Epithelial cell of proximal tubule (primary cell): ENCODE measurements at regions not wholly inside any gene's neighbourhood (a gene's known extent, or its start where the extent isn't known, plus 50 kb on each side); places are given as distances from the start of the nearest gene placed in this dataset.
"Not testable (repeated sequence)": the region's sequence is repeated elsewhere in the genome, so short reads cannot be mapped to it uniquely, and the experiment has no call there.

Experiments used
- DNase-seq: peaks from one replicate; pipeline ENCODE4 v3.0.0-alpha.2; 2011; ENCODE audit warnings: low read depth
- H3K4me3 ChIP-seq: 2 replicates; pipeline ENCODE4 v1.5.1; 2011; ENCODE audit warnings: low read depth, mild to moderate bottlenecking, low read length
- CTCF ChIP-seq: conservative IDR thresholded peaks from 2 replicates; pipeline ENCODE4 v1.5.1; 2012; ENCODE audit warnings: low read depth, mild to moderate bottlenecking, low read length

GRCh38 chr3:3296979-3297381 is 117.5 kb upstream of the CRBN start:
- TF ChIP-seq CTCF: no peak
- no peak overlapping the region for H3K4me3 ChIP-seq
- no peak for DNase-seq

DNA sequence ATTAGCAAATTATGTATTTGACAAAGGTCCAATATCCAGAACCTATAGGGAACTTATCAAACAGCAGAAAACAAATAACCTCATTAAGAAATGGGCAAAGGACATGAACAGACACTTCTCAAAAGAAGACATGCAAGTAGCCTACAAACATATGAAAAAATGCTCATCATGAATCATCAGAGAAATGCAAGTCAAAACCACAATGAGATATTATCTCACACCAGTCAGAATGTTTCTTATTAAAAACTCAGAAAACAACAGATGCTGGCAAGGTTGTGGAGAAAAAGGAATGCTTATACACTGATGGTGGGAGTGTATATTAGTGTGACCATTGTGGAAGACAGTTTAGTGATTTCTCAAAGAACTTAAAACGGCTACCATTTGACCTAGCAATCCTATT is 116.1 kb upstream of the CRBN start:
- TF ChIP-seq CTCF: no peak
- no peak overlapping the region for H3K4me3 ChIP-seq
- no peak for DNase-seq

DNA sequence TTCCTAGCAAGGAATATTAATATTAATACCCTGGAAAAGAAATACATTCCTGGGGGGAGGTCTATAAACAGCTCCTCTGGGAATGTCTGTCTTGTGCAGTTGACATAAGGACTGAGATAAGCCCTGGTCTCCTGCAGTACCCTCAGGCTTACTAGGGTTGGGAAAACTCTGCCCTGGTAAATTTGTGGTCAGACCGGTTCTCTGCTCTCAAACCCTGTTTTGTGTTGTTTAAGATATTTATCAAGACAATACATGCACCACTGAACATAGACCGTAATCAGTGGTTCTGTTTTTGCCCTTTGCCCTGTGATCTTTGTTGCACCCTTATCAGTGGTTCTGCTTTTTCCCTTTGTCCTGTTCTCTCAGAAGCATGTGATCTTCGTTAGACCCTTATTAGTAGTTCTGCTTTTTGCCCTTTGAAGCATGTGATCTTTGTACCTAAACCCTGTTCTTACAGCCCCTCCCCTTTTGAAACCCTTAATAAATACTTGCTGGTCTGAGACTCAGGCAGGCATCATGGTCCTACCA is 112.3 kb upstream of the CRBN start:
- DNase-seq, H3K4me3 ChIP-seq: not testable (repeated sequence)

DNA sequence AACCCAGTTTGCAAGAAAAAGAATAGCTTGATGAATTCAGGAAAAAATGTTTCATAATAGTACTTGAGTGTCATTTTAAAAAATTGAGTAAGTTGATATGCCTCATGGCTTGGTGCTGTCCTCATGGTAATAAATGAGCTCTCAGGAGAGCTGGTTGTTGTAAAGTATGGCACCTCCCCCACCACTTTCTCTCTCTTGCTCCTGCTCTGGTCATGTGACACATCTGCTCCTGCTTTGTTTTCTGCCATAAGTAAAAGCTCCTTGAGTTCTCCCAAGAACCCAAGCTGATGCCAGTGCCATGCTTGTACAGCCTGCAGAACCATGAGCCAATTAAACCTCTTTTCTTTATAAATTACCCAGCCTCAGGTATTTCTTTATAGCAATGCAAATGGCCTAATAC is 108.8 kb upstream of the CRBN start:
- no peak for TF ChIP-seq CTCF
- no peak for DNase-seq
- no peak overlapping the region for H3K4me3 ChIP-seq

- DNase-seq: no peak
Observed at GRCh38 chr3:3286014-3286413, 106.5 kb upstream of the CRBN start.

DNA sequence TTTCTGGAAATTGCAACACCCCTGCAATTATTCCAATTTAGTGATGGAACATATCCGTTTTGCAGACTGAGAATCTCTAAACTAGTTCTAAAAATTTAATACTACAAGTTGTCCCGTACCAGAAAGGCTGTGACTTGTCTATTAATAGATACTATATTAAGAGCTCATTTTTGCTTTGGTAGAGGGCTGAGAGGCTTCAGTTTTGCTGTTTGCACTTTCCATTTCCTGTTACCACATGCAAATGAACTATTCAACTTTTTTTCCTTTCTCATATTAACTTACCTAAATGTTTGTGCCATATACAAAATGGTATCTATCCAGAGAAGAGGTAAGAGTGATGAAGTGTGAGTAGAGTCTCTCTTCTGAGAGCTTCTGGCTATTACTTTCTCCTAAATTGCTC is 101.5 kb upstream of the CRBN start:
- TF ChIP-seq CTCF: no peak
- no peak for DNase-seq
- no peak overlapping the region for H3K4me3 ChIP-seq

More at GRCh38 chr3:3286014-3286413, 106.5 kb upstream of the CRBN start:
- no peak overlapping the region for H3K4me3 ChIP-seq
- TF ChIP-seq CTCF: no peak

- no peak overlapping the region for H3K4me3 ChIP-seq
- DNase-seq: no peak
- no peak for TF ChIP-seq CTCF
Observed at GRCh38 chr3:3280396-3280795, 100.9 kb upstream of the CRBN start.
